Prostate gland (tissue), 2 donors: ENCODE measurements at regions not wholly inside any gene's neighbourhood (a gene's known extent, or its start where the extent isn't known, plus 50 kb on each side); places are given as distances from the start of the nearest gene placed in this dataset.

Source experiments
- DNase-seq: peaks from one replicate; pipeline ENCODE4 v3.0.0-alpha.2; 2019; ENCODE audit warnings: low spot score
- H3K27ac ChIP-seq, 2 donors: fragments of 200-600 bp; sonication (generic); 2 replicates each; pipeline ENCODE4 v1.5.1; 2017 to 2019
- H3K27me3 ChIP-seq: fragments of 200-600 bp; sonication (generic); replicated peaks from 2 replicates; pipeline ENCODE4 v1.5.1; 2019; ENCODE audit not compliant: insufficient read depth
- H3K36me3 ChIP-seq, 2 donors: fragments of 200-600 bp; sonication (generic); 1 replicate in 1 of 2; 2 replicates in 1 of 2; pipeline versions ENCODE4 v1.5.1 to v1.8.1; 2017 to 2019
- H3K4me1 ChIP-seq: fragments of 200-600 bp; sonication (generic); replicated peaks from 2 replicates; pipeline ENCODE4 v1.5.1; 2019
- H3K4me3 ChIP-seq, 2 donors: fragments of 200-600 bp; sonication (generic); 2 replicates each; pipeline ENCODE4 v1.5.1; 2017 to 2019
- H3K9me3 ChIP-seq: fragments of 200-600 bp; sonication (generic); 2 replicates; pipeline ENCODE4 v1.5.1; 2017
- POLR2A ChIP-seq: fragments of 450-650 bp; IDR thresholded peaks from one replicate; pipeline ENCODE4 v1.6.1; 2016; ENCODE audit warnings: antibody characterized with exemption, mild to moderate bottlenecking
- POLR2AphosphoS5 ChIP-seq: sonication (generic); formaldehyde crosslinking; IDR thresholded peaks from one replicate; pipeline ENCODE4 v1.6.1; 2017; ENCODE audit warnings: antibody characterized with exemption
- WGBS: methylation state at CpG from one replicate; pipeline ENCODE4 v1.1.5; 2018; 5-methylcytosine and 5-hydroxymethylcytosine counted together
- intact Hi-C: fragments of 100-400 bp; cut with DNase I; formaldehyde crosslinking; loops from one replicate; pipeline ENCODE4 v1.14.2; 2022
- TF ChIP-seq, protein P1 (sequence below), 4 experiments: fragments of 200-600 bp in 2 of 4; fragments of 450-650 bp in 2 of 4; sonication (generic) in 2 of 4; IDR thresholded peaks; 1 replicate in 3 of 4; 2 replicates in 1 of 4; pipeline ENCODE4 v1.5.1; 2016 to 2019; ENCODE audit warnings: antibody characterized with exemption in 4 of 4, mild to moderate bottlenecking in 2 of 4, moderate library complexity in 2 of 4

DNA sequence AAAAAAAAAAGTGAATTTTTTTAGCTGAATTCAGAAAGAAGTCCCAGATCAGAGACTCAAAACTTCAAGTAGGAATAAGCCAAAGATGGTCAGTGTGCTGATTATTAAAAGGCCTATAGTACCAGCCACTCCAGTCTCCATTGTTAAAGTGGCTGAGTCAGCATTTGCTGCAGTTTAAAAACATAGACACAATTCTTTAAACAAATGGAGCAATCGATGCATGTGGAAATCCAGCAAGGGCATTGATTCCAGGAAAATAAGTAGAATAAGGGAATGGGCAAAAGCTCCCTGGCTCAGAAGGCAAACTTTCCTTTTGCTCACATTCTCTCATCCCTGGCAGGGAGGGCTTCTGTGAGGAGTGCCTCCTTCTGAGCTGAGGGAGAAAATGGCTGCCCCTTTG lies 317.6 kb downstream of the LRIG3 start:
- H3K36me3 ChIP-seq: no peaks in the 10 kb centered on the region
- H3K27ac ChIP-seq: no peak overlapping the region
- H3K4me1 ChIP-seq: no peaks in the 10 kb centered on the region
- H3K4me3 ChIP-seq: no peak overlapping the region
- TF ChIP-seq POLR2A: no peak
- intact Hi-C loops: no loop called here
- 83% methylated on average over 1 of the region's 1 CpG for WGBS
- no peaks in the 10 kb centered on the region for H3K9me3 ChIP-seq
- no peaks in the 10 kb centered on the region for H3K27me3 ChIP-seq
- DNase-seq: no peak

DNA sequence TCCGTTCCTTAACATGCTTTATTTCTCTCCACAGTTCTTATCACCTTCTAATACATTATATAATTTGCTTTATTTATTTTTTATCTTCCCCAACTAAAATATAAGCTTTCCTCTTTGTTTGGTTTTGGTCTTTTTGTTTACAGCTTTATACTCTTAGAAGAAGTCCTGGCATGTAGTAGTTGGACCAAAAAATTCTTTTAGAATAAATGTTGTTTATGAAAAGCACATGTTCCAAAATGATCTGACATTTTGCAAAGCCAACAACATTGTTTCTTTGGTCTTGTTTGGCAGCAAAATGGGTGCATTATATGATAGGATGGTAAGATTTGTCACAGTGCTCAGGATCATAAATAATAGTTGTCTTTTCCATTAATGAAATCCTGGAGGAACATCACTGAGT lies 312.5 kb downstream of the LRIG3 start:
- WGBS: 0% methylated on average over 1 of the region's 1 CpG
- no peaks in the 10 kb centered on the region for H3K27me3 ChIP-seq
- no peaks in the 10 kb centered on the region for H3K36me3 ChIP-seq
- no peak for DNase-seq
- intact Hi-C loops: no loop called here
- no peaks in the 10 kb centered on the region for H3K4me1 ChIP-seq
- H3K9me3 ChIP-seq: no peaks in the 10 kb centered on the region
- TF ChIP-seq POLR2AphosphoS5: no peak
- TF ChIP-seq, protein P1, sequence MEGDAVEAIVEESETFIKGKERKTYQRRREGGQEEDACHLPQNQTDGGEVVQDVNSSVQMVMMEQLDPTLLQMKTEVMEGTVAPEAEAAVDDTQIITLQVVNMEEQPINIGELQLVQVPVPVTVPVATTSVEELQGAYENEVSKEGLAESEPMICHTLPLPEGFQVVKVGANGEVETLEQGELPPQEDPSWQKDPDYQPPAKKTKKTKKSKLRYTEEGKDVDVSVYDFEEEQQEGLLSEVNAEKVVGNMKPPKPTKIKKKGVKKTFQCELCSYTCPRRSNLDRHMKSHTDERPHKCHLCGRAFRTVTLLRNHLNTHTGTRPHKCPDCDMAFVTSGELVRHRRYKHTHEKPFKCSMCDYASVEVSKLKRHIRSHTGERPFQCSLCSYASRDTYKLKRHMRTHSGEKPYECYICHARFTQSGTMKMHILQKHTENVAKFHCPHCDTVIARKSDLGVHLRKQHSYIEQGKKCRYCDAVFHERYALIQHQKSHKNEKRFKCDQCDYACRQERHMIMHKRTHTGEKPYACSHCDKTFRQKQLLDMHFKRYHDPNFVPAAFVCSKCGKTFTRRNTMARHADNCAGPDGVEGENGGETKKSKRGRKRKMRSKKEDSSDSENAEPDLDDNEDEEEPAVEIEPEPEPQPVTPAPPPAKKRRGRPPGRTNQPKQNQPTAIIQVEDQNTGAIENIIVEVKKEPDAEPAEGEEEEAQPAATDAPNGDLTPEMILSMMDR (IDR thresholded peaks at IDR 0.05): no peak
- no peak for TF ChIP-seq POLR2A
- H3K4me3 ChIP-seq: no peak overlapping the region
- no peak overlapping the region for H3K27ac ChIP-seq

DNA sequence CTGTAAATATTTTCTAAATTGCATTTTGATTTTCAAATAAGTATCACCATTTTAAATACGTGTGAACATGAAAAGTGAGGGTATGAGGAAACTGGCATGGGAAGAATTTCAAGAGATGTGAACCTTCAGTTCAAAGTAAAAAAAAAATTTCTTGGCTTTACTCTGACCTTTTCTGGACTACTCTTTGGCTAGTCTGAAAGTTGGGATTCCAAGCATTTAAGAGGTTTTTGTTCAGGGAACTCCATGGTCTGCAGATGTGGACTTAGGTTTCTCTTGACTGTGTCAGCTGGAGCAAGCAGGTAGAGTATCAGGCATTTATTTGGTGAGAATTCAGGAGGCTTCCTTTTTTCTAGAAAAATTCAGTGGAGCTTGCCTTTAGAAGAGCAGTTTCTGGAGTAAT lies 311.6 kb downstream of the LRIG3 start:
- TF ChIP-seq, protein P1 (IDR thresholded peaks at IDR 0.05): no peak
- TF ChIP-seq POLR2A: no peak
- no peak for TF ChIP-seq POLR2AphosphoS5
- WGBS: 73% methylated on average over 1 of the region's 1 CpG
- Histone ChIP-seq H3K4me1 (no peaks in the 10 kb centered on the region), H3K27me3 (no peaks in the 10 kb centered on the region), H3K4me3 (no peak overlapping the region), H3K36me3 (no peaks in the 10 kb centered on the region), H3K9me3 (no peaks in the 10 kb centered on the region), H3K27ac (no peak overlapping the region)
- no peak for DNase-seq
- intact Hi-C loops: no loop called here

DNA sequence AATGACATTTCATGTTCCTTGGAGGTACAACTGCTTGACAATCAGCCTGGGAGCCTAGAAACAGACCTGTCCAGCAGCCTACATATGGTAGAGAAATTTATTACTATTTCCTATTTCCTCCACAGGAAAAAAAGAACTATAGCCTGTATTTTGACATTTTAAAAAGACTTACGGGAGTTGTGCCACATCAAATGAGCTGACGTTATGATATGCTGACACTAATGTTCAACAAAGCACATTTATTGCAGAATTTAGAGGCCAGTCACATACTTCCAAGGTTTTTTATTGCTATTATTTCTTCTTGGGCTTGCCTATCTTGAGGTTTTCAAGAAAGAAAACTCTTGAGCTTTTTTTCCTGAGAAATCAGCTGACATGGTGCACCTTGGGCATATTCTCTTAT lies 305.3 kb downstream of the LRIG3 start:
- H3K36me3 ChIP-seq: no peaks in the 10 kb centered on the region
- H3K27me3 ChIP-seq: no peaks in the 10 kb centered on the region
- intact Hi-C loops: no loop called here
- H3K4me1 ChIP-seq: no peaks in the 10 kb centered on the region
- no peaks in the 10 kb centered on the region for H3K9me3 ChIP-seq
- no peak overlapping the region for H3K27ac ChIP-seq
- no peak for DNase-seq
- no peak overlapping the region for H3K4me3 ChIP-seq
- WGBS: 58% methylated on average over 2 of the region's 2 CpGs
- TF ChIP-seq POLR2A (no peak), POLR2AphosphoS5 (no peak)
- TF ChIP-seq, protein P1 (IDR thresholded peaks at IDR 0.05): no peak

DNA sequence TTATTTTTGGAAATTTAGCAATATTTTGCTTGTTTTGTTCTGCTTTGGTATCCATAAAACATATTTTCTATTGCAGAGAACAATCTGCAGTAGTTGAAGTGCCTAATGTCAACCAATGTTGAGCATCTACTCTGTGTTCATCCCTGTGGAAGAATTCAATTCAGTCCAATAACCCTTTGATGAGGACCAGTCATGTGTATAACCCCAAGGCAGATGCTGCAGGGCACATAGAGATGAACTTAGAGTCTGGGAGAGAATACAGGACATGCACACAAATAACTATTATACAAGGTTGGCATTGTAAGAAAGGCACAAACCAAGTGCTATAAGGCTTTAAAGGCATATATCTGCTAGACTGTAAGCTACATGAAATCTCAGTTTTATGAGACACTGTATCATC lies 304.7 kb downstream of the LRIG3 start:
- Histone ChIP-seq H3K27ac (no peak overlapping the region), H3K4me3 (no peak overlapping the region), H3K4me1 (no peaks in the 10 kb centered on the region), H3K27me3 (no peaks in the 10 kb centered on the region), H3K36me3 (no peaks in the 10 kb centered on the region), H3K9me3 (no peaks in the 10 kb centered on the region)
- intact Hi-C loops: no loop called here
- TF ChIP-seq, protein P1 (IDR thresholded peaks at IDR 0.05): no peak
- no peak for TF ChIP-seq POLR2A
- TF ChIP-seq POLR2AphosphoS5: no peak
- no peak for DNase-seq

DNA sequence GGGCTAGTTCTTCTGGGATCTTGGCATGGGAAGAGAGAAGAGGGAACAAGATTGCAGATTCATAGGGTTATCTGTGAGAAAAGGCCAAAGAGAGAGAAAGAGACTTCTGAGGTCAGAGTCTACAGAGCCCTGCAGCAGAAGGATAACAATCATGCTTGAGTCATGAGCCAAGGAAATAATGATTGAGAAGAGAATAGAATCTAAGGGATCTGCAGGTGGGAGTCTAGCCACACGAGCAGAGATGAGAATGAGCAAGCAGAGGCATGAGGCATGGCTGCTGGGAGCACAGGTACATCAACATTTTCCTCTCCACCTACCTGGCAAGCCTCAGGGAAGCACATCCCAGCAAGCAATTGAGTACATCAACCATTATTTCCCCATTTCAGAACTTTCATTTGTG lies 303.7 kb downstream of the LRIG3 start:
- no peaks in the 10 kb centered on the region for H3K27me3 ChIP-seq
- intact Hi-C loops: no loop called here
- 27% methylated on average over 1 of the region's 1 CpG for WGBS
- H3K9me3 ChIP-seq: no peaks in the 10 kb centered on the region
- no peak overlapping the region for H3K4me3 ChIP-seq
- no peak overlapping the region for H3K27ac ChIP-seq
- DNase-seq: no peak
- H3K4me1 ChIP-seq: no peaks in the 10 kb centered on the region
- TF ChIP-seq, protein P1 (IDR thresholded peaks at IDR 0.05): no peak
- TF ChIP-seq POLR2A (no peak), POLR2AphosphoS5 (no peak)
- no peaks in the 10 kb centered on the region for H3K36me3 ChIP-seq
